WTC11 (cell line): ENCODE measurements at regions not wholly inside any gene's neighbourhood (a gene's known extent, or its start where the extent isn't known, plus 50 kb on each side); places are given as distances from the start of the nearest gene placed in this dataset.

Experiments used
- ATAC-seq: fragments of 200-7000 bp; cut with Tn5 transposase; 2 replicates; pipeline ENCODE4 v1.10.0; 2021; ENCODE audit warnings: mild to moderate bottlenecking, moderate library complexity
- CTCF ChIA-PET: fragments of 300-600 bp; sonication (Branson Sonifier 250); formaldehyde crosslinking; loops from one replicate; lab custom pipeline; 2021; ENCODE audit warnings: antibody characterized with exemption; lab: Charles Lee
- POLR2A ChIA-PET: fragments of 350-600 bp; sonication (Branson Sonifier 250); formaldehyde crosslinking; loops from one replicate; lab custom pipeline; 2021; ENCODE audit warnings: antibody characterized with exemption; lab: Charles Lee
- DNase-seq: peaks from one replicate; pipeline ENCODE4 v3.0.0; 2021; ENCODE audit warnings: low spot score
- H3K27ac Mint-ChIP-seq: 2 replicates; pipeline ENCODE4 v1.8.0; 2021; ENCODE audit warnings: mixed read lengths
- H3K27me3 Mint-ChIP-seq: 2 replicates; pipeline ENCODE4 v1.8.0; 2021; ENCODE audit warnings: low read depth, mild to moderate bottlenecking, moderate library complexity, mixed read lengths
- H3K36me3 Mint-ChIP-seq: 2 replicates; pipeline ENCODE4 v1.8.0; 2021; ENCODE audit warnings: mixed read lengths
- H3K4me1 Mint-ChIP-seq: 2 replicates; pipeline ENCODE4 v1.8.0; 2022; ENCODE audit warnings: mixed read lengths
- H3K4me3 Mint-ChIP-seq: 2 replicates; pipeline ENCODE4 v1.8.0; 2021; ENCODE audit warnings: mild to moderate bottlenecking, moderate library complexity, mixed read lengths
- H3K9me3 Mint-ChIP-seq: 2 replicates; pipeline ENCODE4 v1.8.0; 2021; ENCODE audit warnings: mixed read lengths
- ATF1 ChIP-seq: sonication (generic); formaldehyde crosslinking; IDR thresholded peaks from 2 replicates; pipeline ENCODE4 v1.8.1; 2023; ENCODE audit warnings: mild to moderate bottlenecking, moderate library complexity, missing genetic modification reagents
- CTCF ChIP-seq: fragments of 200-600 bp; IDR thresholded peaks from 2 replicates; pipeline ENCODE4 v1.8.0; 2022; ENCODE audit warnings: antibody characterized with exemption
- ELF4 ChIP-seq: sonication (generic); formaldehyde crosslinking; IDR thresholded peaks from 2 replicates; pipeline ENCODE4 v1.8.1; 2022; ENCODE audit warnings: low read depth, mild to moderate bottlenecking, moderate library complexity, missing genetic modification reagents
- EMX1 ChIP-seq: fragments of 250-450 bp; sonication (Bioruptor Pico); IDR thresholded peaks from 2 replicates; pipeline ENCODE4 v1.8.0; 2021; ENCODE audit warnings: mild to moderate bottlenecking
- FOXK1 ChIP-seq: sonication (generic); formaldehyde crosslinking; IDR thresholded peaks from 2 replicates; pipeline ENCODE4 v1.8.0; 2022; ENCODE audit warnings: mild to moderate bottlenecking, moderate library complexity, missing genetic modification reagents
- GABPB1 ChIP-seq: sonication (generic); formaldehyde crosslinking; IDR thresholded peaks from 2 replicates; pipeline ENCODE4 v1.8.1; 2023; ENCODE audit warnings: mild to moderate bottlenecking, missing genetic modification reagents
- IRF2 ChIP-seq: sonication (generic); formaldehyde crosslinking; IDR thresholded peaks from 2 replicates; pipeline ENCODE4 v1.8.0; 2022; ENCODE audit warnings: low read depth, missing genetic modification reagents, borderline replicate concordance
- NR3C1 ChIP-seq: sonication (generic); formaldehyde crosslinking; conservative IDR thresholded peaks from 2 replicates; pipeline ENCODE4 v1.8.1; 2023; ENCODE audit warnings: low read depth, mild to moderate bottlenecking, missing genetic modification reagents
- PRRX2 ChIP-seq: fragments of 250-450 bp; sonication (Bioruptor Pico); IDR thresholded peaks from 2 replicates; pipeline ENCODE4 v1.8.0; 2021; ENCODE audit warnings: mild to moderate bottlenecking
- ZBTB21 ChIP-seq: sonication (generic); formaldehyde crosslinking; IDR thresholded peaks from 2 replicates; pipeline ENCODE4 v1.8.1; 2023; ENCODE audit warnings: mild to moderate bottlenecking, missing genetic modification reagents, borderline replicate concordance
- ZNF138 ChIP-seq: sonication (generic); formaldehyde crosslinking; conservative IDR thresholded peaks from 2 replicates; pipeline ENCODE4 v1.8.1; 2022; ENCODE audit warnings: mild to moderate bottlenecking, moderate library complexity, missing genetic modification reagents
- ZNF671 ChIP-seq: fragments of 250-450 bp; sonication (Bioruptor Pico); IDR thresholded peaks from 2 replicates; pipeline ENCODE4 v1.8.0; 2021; ENCODE audit warnings: mild to moderate bottlenecking
- ZSCAN18 ChIP-seq: fragments of 250-450 bp; sonication (Bioruptor Pico); IDR thresholded peaks from 2 replicates; pipeline ENCODE4 v2.1.2; 2022; ENCODE audit warnings: mild to moderate bottlenecking, moderate library complexity
- TF ChIP-seq, protein P1 (sequence below): sonication (generic); formaldehyde crosslinking; IDR thresholded peaks from 2 replicates; pipeline ENCODE4 v1.8.1; 2023; ENCODE audit warnings: mild to moderate bottlenecking, missing genetic modification reagents
- TF ChIP-seq, protein P2 (sequence below): sonication (generic); formaldehyde crosslinking; conservative IDR thresholded peaks from 2 replicates; pipeline ENCODE4 v1.8.1; 2023; ENCODE audit warnings: mild to moderate bottlenecking, low read depth, missing genetic modification reagents, moderate library complexity
- TF ChIP-seq, protein P3 (sequence below): sonication (generic); formaldehyde crosslinking; IDR thresholded peaks from 2 replicates; pipeline ENCODE4 v1.8.0; 2022; ENCODE audit warnings: mild to moderate bottlenecking, missing genetic modification reagents
- TF ChIP-seq, protein P4 (sequence below): sonication (generic); formaldehyde crosslinking; IDR thresholded peaks from 2 replicates; pipeline ENCODE4 v1.8.0; 2022; ENCODE audit warnings: mild to moderate bottlenecking, missing genetic modification reagents

DNA sequence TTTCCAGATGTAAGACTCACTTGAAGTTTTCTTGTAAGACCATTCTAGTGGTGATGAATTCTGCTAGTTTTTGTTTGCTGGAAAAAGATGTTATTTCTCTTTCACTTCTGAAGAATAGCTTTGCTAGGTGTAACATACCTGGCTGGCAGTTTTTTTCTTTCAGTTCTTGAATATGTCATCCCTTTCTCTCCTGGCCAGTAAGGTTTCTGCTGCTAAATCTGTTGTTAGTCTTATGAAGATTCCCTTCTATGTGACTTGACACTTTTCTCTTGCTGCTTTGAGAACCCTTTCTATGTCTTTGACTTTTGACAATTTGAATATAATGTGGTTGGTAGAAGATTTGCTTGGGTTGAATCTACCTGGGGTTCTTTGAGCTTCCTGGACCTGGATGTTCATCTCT, 314.7 kb upstream of the NOX3 start:
- CTCF ChIA-PET: no interaction called here
- TF ChIP-seq ELF4 (CRISPR knock-in tag): no peak
- no peak for TF ChIP-seq NR3C1 (CRISPR knock-in tag)
- no peak for TF ChIP-seq EMX1
- no peak for TF ChIP-seq FOXK1
- TF ChIP-seq, protein P1, sequence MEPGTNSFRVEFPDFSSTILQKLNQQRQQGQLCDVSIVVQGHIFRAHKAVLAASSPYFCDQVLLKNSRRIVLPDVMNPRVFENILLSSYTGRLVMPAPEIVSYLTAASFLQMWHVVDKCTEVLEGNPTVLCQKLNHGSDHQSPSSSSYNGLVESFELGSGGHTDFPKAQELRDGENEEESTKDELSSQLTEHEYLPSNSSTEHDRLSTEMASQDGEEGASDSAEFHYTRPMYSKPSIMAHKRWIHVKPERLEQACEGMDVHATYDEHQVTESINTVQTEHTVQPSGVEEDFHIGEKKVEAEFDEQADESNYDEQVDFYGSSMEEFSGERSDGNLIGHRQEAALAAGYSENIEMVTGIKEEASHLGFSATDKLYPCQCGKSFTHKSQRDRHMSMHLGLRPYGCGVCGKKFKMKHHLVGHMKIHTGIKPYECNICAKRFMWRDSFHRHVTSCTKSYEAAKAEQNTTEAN (CRISPR knock-in tag): no peak
- no peak for TF ChIP-seq CTCF
- TF ChIP-seq, protein P2, sequence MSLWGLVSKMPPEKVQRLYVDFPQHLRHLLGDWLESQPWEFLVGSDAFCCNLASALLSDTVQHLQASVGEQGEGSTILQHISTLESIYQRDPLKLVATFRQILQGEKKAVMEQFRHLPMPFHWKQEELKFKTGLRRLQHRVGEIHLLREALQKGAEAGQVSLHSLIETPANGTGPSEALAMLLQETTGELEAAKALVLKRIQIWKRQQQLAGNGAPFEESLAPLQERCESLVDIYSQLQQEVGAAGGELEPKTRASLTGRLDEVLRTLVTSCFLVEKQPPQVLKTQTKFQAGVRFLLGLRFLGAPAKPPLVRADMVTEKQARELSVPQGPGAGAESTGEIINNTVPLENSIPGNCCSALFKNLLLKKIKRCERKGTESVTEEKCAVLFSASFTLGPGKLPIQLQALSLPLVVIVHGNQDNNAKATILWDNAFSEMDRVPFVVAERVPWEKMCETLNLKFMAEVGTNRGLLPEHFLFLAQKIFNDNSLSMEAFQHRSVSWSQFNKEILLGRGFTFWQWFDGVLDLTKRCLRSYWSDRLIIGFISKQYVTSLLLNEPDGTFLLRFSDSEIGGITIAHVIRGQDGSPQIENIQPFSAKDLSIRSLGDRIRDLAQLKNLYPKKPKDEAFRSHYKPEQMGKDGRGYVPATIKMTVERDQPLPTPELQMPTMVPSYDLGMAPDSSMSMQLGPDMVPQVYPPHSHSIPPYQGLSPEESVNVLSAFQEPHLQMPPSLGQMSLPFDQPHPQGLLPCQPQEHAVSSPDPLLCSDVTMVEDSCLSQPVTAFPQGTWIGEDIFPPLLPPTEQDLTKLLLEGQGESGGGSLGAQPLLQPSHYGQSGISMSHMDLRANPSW: no peak
- TF ChIP-seq, protein P3, sequence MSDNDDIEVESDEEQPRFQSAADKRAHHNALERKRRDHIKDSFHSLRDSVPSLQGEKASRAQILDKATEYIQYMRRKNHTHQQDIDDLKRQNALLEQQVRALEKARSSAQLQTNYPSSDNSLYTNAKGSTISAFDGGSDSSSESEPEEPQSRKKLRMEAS (CRISPR knock-in tag): no peak
- no peak for TF ChIP-seq ZBTB21
- no peak for TF ChIP-seq ZNF671
- TF ChIP-seq, protein P4, sequence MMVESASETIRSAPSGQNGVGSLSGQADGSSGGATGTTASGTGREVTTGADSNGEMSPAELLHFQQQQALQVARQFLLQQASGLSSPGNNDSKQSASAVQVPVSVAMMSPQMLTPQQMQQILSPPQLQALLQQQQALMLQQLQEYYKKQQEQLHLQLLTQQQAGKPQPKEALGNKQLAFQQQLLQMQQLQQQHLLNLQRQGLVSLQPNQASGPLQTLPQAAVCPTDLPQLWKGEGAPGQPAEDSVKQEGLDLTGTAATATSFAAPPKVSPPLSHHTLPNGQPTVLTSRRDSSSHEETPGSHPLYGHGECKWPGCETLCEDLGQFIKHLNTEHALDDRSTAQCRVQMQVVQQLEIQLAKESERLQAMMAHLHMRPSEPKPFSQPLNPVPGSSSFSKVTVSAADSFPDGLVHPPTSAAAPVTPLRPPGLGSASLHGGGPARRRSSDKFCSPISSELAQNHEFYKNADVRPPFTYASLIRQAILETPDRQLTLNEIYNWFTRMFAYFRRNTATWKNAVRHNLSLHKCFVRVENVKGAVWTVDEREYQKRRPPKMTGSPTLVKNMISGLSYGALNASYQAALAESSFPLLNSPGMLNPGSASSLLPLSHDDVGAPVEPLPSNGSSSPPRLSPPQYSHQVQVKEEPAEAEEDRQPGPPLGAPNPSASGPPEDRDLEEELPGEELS: no peak
- TF ChIP-seq GABPB1 (CRISPR knock-in tag): no peak
- TF ChIP-seq PRRX2: no peak
- no peak for TF ChIP-seq ZSCAN18 (CRISPR knock-in tag)
- Mint-ChIP-seq H3K4me3 (no peak overlapping the region), H3K9me3 (peaks cover 37% of the 10 kb centered on the region), H3K27me3 (no peaks in the 10 kb centered on the region), H3K4me1 (no peaks in the 10 kb centered on the region), H3K27ac (no peak overlapping the region), H3K36me3 (peaks cover 6% of the 10 kb centered on the region; the same call in 1 of the 2 replicates)
- DNase-seq: no peak
- ATAC-seq: no peak
- POLR2A ChIA-PET: no interaction called here

DNA sequence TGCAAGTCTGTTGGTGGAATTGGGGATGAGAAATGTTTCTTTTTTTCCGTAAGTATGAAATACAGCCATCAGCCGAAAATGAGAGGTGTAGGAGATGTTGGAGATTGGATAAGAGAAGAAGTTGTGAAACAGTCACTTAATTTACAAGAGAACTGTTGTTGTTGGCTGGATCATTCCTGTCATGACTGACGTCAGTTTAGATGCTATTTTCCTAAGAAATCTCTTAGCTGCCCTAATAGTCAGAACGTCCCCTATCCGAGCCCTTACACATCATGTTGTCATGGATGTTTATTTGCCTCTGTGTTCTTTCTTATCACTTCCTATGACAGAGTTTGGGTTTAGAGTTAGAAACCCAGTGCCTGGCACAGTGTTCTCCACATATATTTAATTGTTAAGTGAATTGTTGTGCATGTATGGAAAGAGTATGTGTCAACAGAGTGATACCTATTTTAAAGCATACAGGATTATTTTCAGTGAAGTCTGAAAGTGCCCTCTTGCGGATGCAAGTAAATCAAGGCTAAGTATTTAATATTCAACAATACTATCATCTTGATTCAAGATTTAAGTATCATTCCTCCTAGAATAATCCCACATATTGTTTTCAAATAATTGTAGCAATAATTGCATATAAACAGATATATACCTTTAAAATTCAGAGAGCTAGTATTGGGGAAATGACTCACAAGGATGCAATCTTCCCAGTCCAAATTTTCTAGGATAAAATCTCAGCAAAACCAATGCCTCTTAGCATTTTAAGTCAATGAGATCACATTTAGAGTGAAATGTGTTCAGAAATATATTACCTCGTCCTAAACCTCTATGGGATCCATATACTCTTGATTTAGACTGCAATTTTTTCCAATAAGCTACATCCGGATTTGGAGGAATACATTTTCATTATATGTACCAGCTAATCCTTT, 309.9 kb upstream of the NOX3 start:
- CTCF ChIA-PET: no interaction called here
- ATAC-seq (no peak), DNase-seq (no peak)
- Mint-ChIP-seq H3K4me3 (no peak overlapping the region), H3K27me3 (no peaks in the 10 kb centered on the region), H3K27ac (no peak overlapping the region), H3K36me3 (peaks cover 4% of the 10 kb centered on the region; the same call in 1 of the 2 replicates)
- POLR2A ChIA-PET: no interaction called here
- TF ChIP-seq IRF2 (CRISPR knock-in tag): no peak
- TF ChIP-seq ATF1 (CRISPR knock-in tag): no peak
- TF ChIP-seq ZNF138 (CRISPR knock-in tag): no peak
- TF ChIP-seq, all 79 proteins: peak for 0
- Mint-ChIP-seq H3K4me1 (no peaks in the 10 kb centered on the region), H3K9me3 (peaks cover 19% of the 10 kb centered on the region)
